A549 (cell line): ENCODE measurements at regions not wholly inside any gene's neighbourhood (a gene's known extent, or its start where the extent isn't known, plus 50 kb on each side); places are given as distances from the start of the nearest gene placed in this dataset.

ENCODE experiments used
- ATAC-seq, 2 experiments: fragments of 200-7000 bp in 1 of 2; fragments of >200 bp in 1 of 2; cut with Nextera tagmentation in 1 of 2; cut with Tn5 transposase in 1 of 2; 3 replicates each; pipeline versions ENCODE4 v1.8.0 to v1.9.1; 2018 to 2020; ENCODE audit warnings: mild to moderate bottlenecking in 1 of 2, moderate library complexity in 1 of 2
- CTCF ChIA-PET: fragments of 300-600 bp; sonication (Branson Sonifier 250); formaldehyde crosslinking; extraction: SDS; loops from one replicate; lab custom pipeline; 2021; ENCODE audit warnings: antibody characterized with exemption, inconsistent platforms; lab: Yijun Ruan, JAX
- POLR2A ChIA-PET: fragments of 350-600 bp; formaldehyde crosslinking; extraction: SDS; loops from one replicate; lab custom pipeline; 2021; ENCODE audit warnings: antibody characterized with exemption, inconsistent platforms; lab: Yijun Ruan, JAX
- DNase-seq, 2 experiments: peaks; one replicate each; pipeline versions ENCODE4 v3.0.0 to v3.0.0-alpha.2; 2011 to 2016; ENCODE audit warnings: low read depth in 1 of 2, low spot score in 1 of 2
- FAIRE-seq: peaks from 2 replicates; lab custom pipeline; 2011; peaks lifted over from hg19 to GRCh38; lab: Jason Lieb, UNC
- H3K27ac ChIP-seq, 2 experiments: fragments of >200 bp; sonication (Bioruptor Twin); formaldehyde crosslinking; 3 replicates each; pipeline ENCODE4 v1.5.1; 2016 to 2017
- H3K4me1 ChIP-seq: fragments of >200 bp; sonication (Bioruptor Twin); formaldehyde crosslinking; 3 replicates; pipeline ENCODE4 v1.6.1; 2016
- H3K4me2 ChIP-seq: fragments of >200 bp; sonication (Bioruptor Twin); formaldehyde crosslinking; 3 replicates; pipeline ENCODE4 v1.6.1; 2016
- H3K4me3 ChIP-seq: fragments of >200 bp; sonication (Bioruptor Twin); formaldehyde crosslinking; 3 replicates; pipeline ENCODE4 v1.5.1; 2016
- H3K9me3 ChIP-seq: fragments of >200 bp; sonication (Bioruptor Twin); formaldehyde crosslinking; 3 replicates; pipeline ENCODE4 v1.6.1; 2016
- CBX2 ChIP-seq: fragments of 200-600 bp; sonication (generic); IDR thresholded peaks from 2 replicates; pipeline ENCODE4 v1.6.1; 2016; ENCODE audit warnings: low read depth, mild to moderate bottlenecking, borderline replicate concordance
- CHD2 ChIP-seq: fragments of 150-350 bp; IDR thresholded peaks from 2 replicates; pipeline ENCODE4 v1.6.1; 2014; ENCODE audit warnings: low read length; ENCODE audit not compliant: partially characterized antibody
- ESRRA ChIP-seq: fragments of 150-350 bp; IDR thresholded peaks from 2 replicates; pipeline ENCODE4 v1.6.1; 2014; ENCODE audit warnings: mild to moderate bottlenecking, low read length, borderline replicate concordance
- FOSL2 ChIP-seq, 2 experiments: fragments of 450-650 bp in 1 of 2; fragments of >200 bp in 1 of 2; sonication (Bioruptor Twin) in 1 of 2; formaldehyde crosslinking; IDR thresholded peaks; 2 replicates each; pipeline versions ENCODE4 v1.5.0 to v1.6.1; 2016 to 2020; ENCODE audit warnings: mild to moderate bottlenecking in 1 of 2, moderate library complexity in 1 of 2
- HDAC2 ChIP-seq: fragments of 200-600 bp; sonication (generic); IDR thresholded peaks from 2 replicates; pipeline ENCODE4 v1.6.1; 2016
- HES2 ChIP-seq: fragments of >200 bp; sonication (Bioruptor Twin); formaldehyde crosslinking; IDR thresholded peaks from 2 replicates; pipeline ENCODE4 v1.6.1; 2016
- HOXB13 ChIP-seq: fragments of 250-450 bp; sonication (Bioruptor Pico); IDR thresholded peaks from 2 replicates; pipeline ENCODE4 v1.5.0; 2020; ENCODE audit warnings: low read depth, mild to moderate bottlenecking, moderate library complexity
- HOXB5 ChIP-seq: fragments of 250-450 bp; sonication (Bioruptor Pico); IDR thresholded peaks from 2 replicates; pipeline ENCODE4 v1.5.0; 2020; ENCODE audit warnings: mild to moderate bottlenecking, moderate library complexity
- JUN ChIP-seq, 2 experiments: fragments of >200 bp; sonication (Bioruptor Twin); formaldehyde crosslinking; IDR thresholded peaks; 2 replicates in 1 of 2; 3 replicates in 1 of 2; pipeline ENCODE4 v1.6.1; 2016 to 2017
- NFE2L2 ChIP-seq: fragments of 150-350 bp; conservative IDR thresholded peaks from 2 replicates; pipeline ENCODE4 v1.6.1; 2014; ENCODE audit warnings: low read length
- NR3C1 ChIP-seq: fragments of >200 bp; sonication (Bioruptor Twin); formaldehyde crosslinking; IDR thresholded peaks from 3 replicates; pipeline ENCODE4 v1.6.1; 2017
- PHF8 ChIP-seq: fragments of 200-600 bp; sonication (generic); IDR thresholded peaks from 2 replicates; pipeline ENCODE4 v1.6.1; 2016; ENCODE audit warnings: low read depth, mild to moderate bottlenecking, antibody characterized with exemption, moderate library complexity, borderline replicate concordance
- POLR2A ChIP-seq: IDR thresholded peaks from 2 replicates; pipeline ENCODE4 v1.6.1; 2012; ENCODE audit warnings: mild to moderate bottlenecking, low read length
- RARB ChIP-seq: fragments of 250-450 bp; sonication (Bioruptor Pico); IDR thresholded peaks from 2 replicates; pipeline ENCODE4 v1.8.0; 2021; ENCODE audit warnings: mild to moderate bottlenecking, moderate library complexity
- REST ChIP-seq: fragments of 200-600 bp; sonication (generic); IDR thresholded peaks from 2 replicates; pipeline ENCODE4 v1.6.1; 2016; ENCODE audit warnings: antibody characterized with exemption, mild to moderate bottlenecking, moderate library complexity
- RNF2 ChIP-seq: fragments of 200-600 bp; sonication (generic); IDR thresholded peaks from 2 replicates; pipeline ENCODE4 v1.6.1; 2016; ENCODE audit warnings: low read depth, mild to moderate bottlenecking, antibody characterized with exemption, moderate library complexity, borderline replicate concordance
- SMC3 ChIP-seq: fragments of >200 bp; sonication (Bioruptor Twin); formaldehyde crosslinking; IDR thresholded peaks from 3 replicates; pipeline ENCODE4 v1.6.1; 2018; ENCODE audit warnings: inconsistent platforms
- SREBF2 ChIP-seq: fragments of 450-650 bp; IDR thresholded peaks from 2 replicates; pipeline ENCODE4 v1.6.1; 2014; ENCODE audit warnings: mild to moderate bottlenecking, moderate library complexity
- TP53 ChIP-seq: fragments of 250-450 bp; sonication (Bioruptor Pico); IDR thresholded peaks from 2 replicates; pipeline ENCODE4 v1.5.0; 2021; ENCODE audit warnings: mild to moderate bottlenecking, moderate library complexity
- USF2 ChIP-seq: fragments of 450-650 bp; IDR thresholded peaks from 2 replicates; pipeline ENCODE4 v1.6.1; 2014; ENCODE audit warnings: antibody characterized with exemption
- ZFP36 ChIP-seq: fragments of 450-650 bp; IDR thresholded peaks from 2 replicates; pipeline ENCODE4 v1.6.1; 2014; ENCODE audit warnings: borderline replicate concordance; ENCODE audit not compliant: partially characterized antibody
- WGBS: methylation state at CpG from one replicate; pipeline ENCODE4 v1.1.6; 2017; ENCODE audit errors: missing lambda C conversion rate; 5-methylcytosine and 5-hydroxymethylcytosine counted together
- TF ChIP-seq, protein P1 (sequence below): fragments of 250-450 bp; sonication (Bioruptor Pico); IDR thresholded peaks from 2 replicates; pipeline ENCODE4 v1.5.0; 2021; ENCODE audit warnings: mild to moderate bottlenecking, moderate library complexity, borderline replicate concordance
- TF ChIP-seq, protein P2 (sequence below): IDR thresholded peaks from 2 replicates; pipeline ENCODE4 v1.6.1; 2012

DNA sequence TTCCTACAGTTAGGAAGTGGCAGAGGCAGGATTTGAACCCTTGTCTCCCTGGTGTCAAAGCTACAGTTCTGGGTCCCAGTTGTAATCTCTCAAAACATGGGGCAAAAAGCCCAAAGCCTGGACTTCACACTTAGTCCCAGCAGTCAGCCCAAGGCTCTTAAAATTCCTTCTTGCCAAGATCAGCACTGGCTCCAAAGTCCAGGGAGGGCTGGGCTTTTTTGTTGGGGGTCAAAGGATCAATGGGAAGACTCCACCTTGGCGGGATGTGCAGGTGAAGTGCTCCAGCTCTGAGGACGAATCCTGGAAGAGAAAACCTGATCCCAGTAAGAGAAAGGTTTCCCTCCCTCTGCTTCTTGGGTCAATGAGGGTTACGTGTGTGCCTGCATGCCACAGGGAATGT, 195.5 kb downstream of the HAPSTR1 start:
- no peak for TF ChIP-seq HOXB13 (CRISPR knock-in tag)
- TF ChIP-seq POLR2A = no peak
- TF ChIP-seq, protein P1, sequence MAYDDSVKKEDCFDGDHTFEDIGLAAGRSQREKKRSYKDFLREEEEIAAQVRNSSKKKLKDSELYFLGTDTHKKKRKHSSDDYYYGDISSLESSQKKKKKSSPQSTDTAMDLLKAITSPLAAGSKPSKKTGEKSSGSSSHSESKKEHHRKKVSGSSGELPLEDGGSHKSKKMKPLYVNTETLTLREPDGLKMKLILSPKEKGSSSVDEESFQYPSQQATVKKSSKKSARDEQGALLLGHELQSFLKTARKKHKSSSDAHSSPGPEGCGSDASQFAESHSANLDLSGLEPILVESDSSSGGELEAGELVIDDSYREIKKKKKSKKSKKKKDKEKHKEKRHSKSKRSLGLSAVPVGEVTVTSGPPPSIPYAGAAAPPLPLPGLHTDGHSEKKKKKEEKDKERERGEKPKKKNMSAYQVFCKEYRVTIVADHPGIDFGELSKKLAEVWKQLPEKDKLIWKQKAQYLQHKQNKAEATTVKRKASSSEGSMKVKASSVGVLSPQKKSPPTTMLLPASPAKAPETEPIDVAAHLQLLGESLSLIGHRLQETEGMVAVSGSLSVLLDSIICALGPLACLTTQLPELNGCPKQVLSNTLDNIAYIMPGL = no peak
- no peak for TF ChIP-seq TP53 (CRISPR knock-in tag)
- no peak for TF ChIP-seq ESRRA
- TF ChIP-seq FOSL2 (IDR thresholded peaks at IDR 0.05) = no peak
- TF ChIP-seq FOSL2 (CRISPR knock-in tag; IDR thresholded peaks at IDR 0.05) = no peak
- TF ChIP-seq JUN (IDR thresholded peaks at IDR 0.05) = no peak
- Histone ChIP-seq H3K27ac (no peak overlapping the region), H3K4me1 (no peaks in the 10 kb centered on the region), H3K9me3 (no peaks in the 10 kb centered on the region), H3K4me2 (no peak overlapping the region), H3K4me3 (no peak overlapping the region)
- DNase-seq (no peak), FAIRE-seq (no peak), ATAC-seq (no peak)
- POLR2A ChIA-PET = no interaction called here
- CTCF ChIA-PET = interaction anchor here (0.6 kb wide), 1 partner anchor 1675 kb away, joined by 3 read pairs; no protein-coding TSS in a partner anchor
- 21% methylated on average over 3 of the region's 3 CpGs for WGBS

DNA sequence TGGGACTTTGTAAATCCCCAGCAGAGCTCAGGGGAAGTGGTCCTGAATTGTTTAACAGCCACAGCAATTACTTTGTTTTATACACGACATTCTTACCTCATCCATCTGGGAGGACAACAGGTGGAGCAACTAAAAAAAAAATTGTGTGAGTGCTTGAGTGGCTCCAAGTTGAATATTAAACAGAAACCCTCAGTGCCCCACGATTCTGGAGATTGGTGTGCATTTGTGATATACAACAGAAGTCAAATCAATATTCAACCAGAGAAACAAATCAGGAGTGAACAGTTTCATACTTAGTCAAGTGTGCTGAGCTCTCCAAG, 204.8 kb downstream of the HAPSTR1 start:
- WGBS = 6% methylated on average over 2 of the region's 2 CpGs
- Histone ChIP-seq H3K4me1 (no peaks in the 10 kb centered on the region), H3K9me3 (no peaks in the 10 kb centered on the region), H3K27ac (no peak overlapping the region), H3K4me2 (no peak overlapping the region), H3K4me3 (no peak overlapping the region)
- POLR2A ChIA-PET = no interaction called here
- no peak for TF ChIP-seq SREBF2
- TF ChIP-seq HOXB5 (CRISPR knock-in tag) = no peak
- TF ChIP-seq CBX2 = no peak
- TF ChIP-seq NR3C1 = no peak
- TF ChIP-seq, protein P2, sequence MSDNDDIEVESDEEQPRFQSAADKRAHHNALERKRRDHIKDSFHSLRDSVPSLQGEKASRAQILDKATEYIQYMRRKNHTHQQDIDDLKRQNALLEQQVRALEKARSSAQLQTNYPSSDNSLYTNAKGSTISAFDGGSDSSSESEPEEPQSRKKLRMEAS = no peak
- TF ChIP-seq RNF2 = no peak
- TF ChIP-seq PHF8 = no peak
- no peak for TF ChIP-seq CHD2
- TF ChIP-seq REST = no peak
- no peak for TF ChIP-seq NFE2L2
- TF ChIP-seq ZFP36 = no peak
- no peak for TF ChIP-seq HES2
- TF ChIP-seq RARB = no peak
- no peak for TF ChIP-seq HDAC2
- no peak for TF ChIP-seq SMC3
- TF ChIP-seq USF2 = no peak
- no peak for TF ChIP-seq ESRRA
- CTCF ChIA-PET = no interaction called here
- no peak for FAIRE-seq
- no peak for DNase-seq
- ATAC-seq = no peak
